HEK293T (cell line): ENCODE measurements at regions not wholly inside any gene's neighbourhood (a gene's known extent, or its start where the extent isn't known, plus 50 kb on each side); places are given as distances from the start of the nearest gene placed in this dataset.

Source experiments
- ARNT ChIP-seq: fragments of 450-650 bp; IDR thresholded peaks from 2 replicates; pipeline ENCODE4 v1.6.1; 2017; ENCODE audit warnings: mild to moderate bottlenecking
- BHLHE40 ChIP-seq: fragments of 450-650 bp; IDR thresholded peaks from 2 replicates; pipeline ENCODE4 v1.6.1; 2016; ENCODE audit warnings: mild to moderate bottlenecking, moderate library complexity, borderline replicate concordance
- ELF4 ChIP-seq: fragments of 450-650 bp; IDR thresholded peaks from 2 replicates; pipeline ENCODE4 v1.6.1; 2017; ENCODE audit warnings: antibody characterized with exemption
- FOXK2 ChIP-seq: fragments of 450-650 bp; IDR thresholded peaks from 2 replicates; pipeline ENCODE4 v1.6.1; 2016; ENCODE audit warnings: mild to moderate bottlenecking
- HDGF ChIP-seq: fragments of 450-650 bp; IDR thresholded peaks from 2 replicates; pipeline ENCODE4 v1.6.1; 2017; ENCODE audit warnings: antibody characterized with exemption, borderline replicate concordance
- SP1 ChIP-seq: fragments of 450-650 bp; IDR thresholded peaks from 2 replicates; pipeline ENCODE4 v1.6.1; 2017
- TARDBP ChIP-seq: fragments of 450-650 bp; IDR thresholded peaks from 2 replicates; pipeline ENCODE4 v1.6.1; 2016

- no peak for TF ChIP-seq SP1
- no peak for TF ChIP-seq ARNT
- TF ChIP-seq BHLHE40 = no peak
- no peak for TF ChIP-seq FOXK2
- TF ChIP-seq ELF4 = no peak
- no peak for TF ChIP-seq HDGF
- TF ChIP-seq TARDBP = no peak
Measured at GRCh38 chr9:77125665-77126064, 51.7 kb upstream of the VPS13A start.
